Uterus (tissue), 3 donors: ENCODE measurements at regions not wholly inside any gene's neighbourhood (a gene's known extent, or its start where the extent isn't known, plus 50 kb on each side); places are given as distances from the start of the nearest gene placed in this dataset.

Experiments
- DNase-seq, 2 donors: peaks; one replicate each; pipeline ENCODE4 v3.0.0-alpha.2; 2019 to 2020
- H3K27ac ChIP-seq, 2 donors: fragments of 200-600 bp; sonication (generic); 1 replicate in 1 of 2; 2 replicates in 1 of 2; pipeline ENCODE4 v1.5.1; 2016 to 2018
- H3K27me3 ChIP-seq, 2 donors: fragments of 200-600 bp; sonication (generic); one replicate each; pipeline ENCODE4 v1.5.1; 2018 to 2019; ENCODE audit warnings: control low read depth in 1 of 2
- H3K36me3 ChIP-seq, 2 donors: fragments of 200-600 bp; sonication (generic); one replicate each; pipeline ENCODE4 v1.5.1; 2019; ENCODE audit warnings: control low read depth in 1 of 2
- H3K4me1 ChIP-seq, 2 donors: fragments of 200-600 bp; sonication (generic); one replicate each; pipeline ENCODE4 v1.5.1; 2018 to 2019; ENCODE audit warnings: control low read depth in 1 of 2
- H3K4me3 ChIP-seq, 2 donors: fragments of 200-600 bp; sonication (generic); 1 replicate in 1 of 2; 2 replicates in 1 of 2; pipeline ENCODE4 v1.5.1; 2018 to 2019; ENCODE audit warnings: mild to moderate bottlenecking in 1 of 2
- H3K9me3 ChIP-seq, 2 donors: fragments of 200-600 bp; sonication (generic); one replicate each; pipeline ENCODE4 v1.5.1; 2019; ENCODE audit warnings: control low read depth in 1 of 2
- POLR2A ChIP-seq, 2 donors: fragments of 450-650 bp; IDR thresholded peaks; one replicate each; pipeline ENCODE4 v1.6.1; 2016; ENCODE audit warnings: antibody characterized with exemption in 2 of 2, mild to moderate bottlenecking in 1 of 2, moderate library complexity in 1 of 2
- intact Hi-C: fragments of 100-400 bp; cut with DNase I; formaldehyde crosslinking; loops from one replicate; pipeline ENCODE4 v1.15.1; 2023; ENCODE audit warnings: low total_unique reads
- TF ChIP-seq, protein P1 (sequence below), 4 experiments: fragments of 200-600 bp in 2 of 4; fragments of 450-650 bp in 2 of 4; sonication (generic) in 2 of 4; IDR thresholded peaks; one replicate each; pipeline ENCODE4 v1.5.1; 2016 to 2019; ENCODE audit warnings: antibody characterized with exemption in 4 of 4, mild to moderate bottlenecking in 2 of 4, moderate library complexity in 1 of 4
- donor health status: DM: yes; HTN: yes; CAD: no.

DNA sequence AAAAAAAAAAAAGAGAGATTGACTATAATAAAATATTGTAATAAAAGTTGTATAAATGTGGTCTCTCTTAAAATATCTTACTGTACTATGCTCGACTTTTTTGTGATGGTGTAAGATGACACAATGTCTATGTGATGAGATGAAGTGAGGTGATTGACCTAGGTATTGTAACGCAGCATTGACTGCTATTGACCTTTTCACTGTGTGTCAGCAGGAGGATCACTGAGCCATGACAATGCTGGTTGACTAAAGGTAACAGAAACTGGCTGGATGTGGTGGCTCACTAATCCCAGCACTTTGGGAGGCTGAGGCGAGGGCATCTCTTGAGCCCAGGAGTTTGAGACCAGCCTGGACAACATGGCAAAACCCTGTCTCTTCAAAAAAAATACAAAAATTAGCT is 78.6 kb upstream of the MYO10 start:
- H3K36me3 ChIP-seq, result no peaks in the 10 kb centered on the region
- H3K27me3 ChIP-seq, result no peaks in the 10 kb centered on the region
- no peak overlapping the region for H3K27ac ChIP-seq
- intact Hi-C loops, result no loop called here
- no peaks in the 10 kb centered on the region for H3K9me3 ChIP-seq
- H3K4me1 ChIP-seq, result no peaks in the 10 kb centered on the region
- TF ChIP-seq, protein P1, sequence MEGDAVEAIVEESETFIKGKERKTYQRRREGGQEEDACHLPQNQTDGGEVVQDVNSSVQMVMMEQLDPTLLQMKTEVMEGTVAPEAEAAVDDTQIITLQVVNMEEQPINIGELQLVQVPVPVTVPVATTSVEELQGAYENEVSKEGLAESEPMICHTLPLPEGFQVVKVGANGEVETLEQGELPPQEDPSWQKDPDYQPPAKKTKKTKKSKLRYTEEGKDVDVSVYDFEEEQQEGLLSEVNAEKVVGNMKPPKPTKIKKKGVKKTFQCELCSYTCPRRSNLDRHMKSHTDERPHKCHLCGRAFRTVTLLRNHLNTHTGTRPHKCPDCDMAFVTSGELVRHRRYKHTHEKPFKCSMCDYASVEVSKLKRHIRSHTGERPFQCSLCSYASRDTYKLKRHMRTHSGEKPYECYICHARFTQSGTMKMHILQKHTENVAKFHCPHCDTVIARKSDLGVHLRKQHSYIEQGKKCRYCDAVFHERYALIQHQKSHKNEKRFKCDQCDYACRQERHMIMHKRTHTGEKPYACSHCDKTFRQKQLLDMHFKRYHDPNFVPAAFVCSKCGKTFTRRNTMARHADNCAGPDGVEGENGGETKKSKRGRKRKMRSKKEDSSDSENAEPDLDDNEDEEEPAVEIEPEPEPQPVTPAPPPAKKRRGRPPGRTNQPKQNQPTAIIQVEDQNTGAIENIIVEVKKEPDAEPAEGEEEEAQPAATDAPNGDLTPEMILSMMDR (IDR thresholded peaks at IDR 0.05), result no peak
- no peak for TF ChIP-seq POLR2A (IDR thresholded peaks at IDR 0.05)
- DNase-seq, result no peak
- no peak overlapping the region for H3K4me3 ChIP-seq

DNA sequence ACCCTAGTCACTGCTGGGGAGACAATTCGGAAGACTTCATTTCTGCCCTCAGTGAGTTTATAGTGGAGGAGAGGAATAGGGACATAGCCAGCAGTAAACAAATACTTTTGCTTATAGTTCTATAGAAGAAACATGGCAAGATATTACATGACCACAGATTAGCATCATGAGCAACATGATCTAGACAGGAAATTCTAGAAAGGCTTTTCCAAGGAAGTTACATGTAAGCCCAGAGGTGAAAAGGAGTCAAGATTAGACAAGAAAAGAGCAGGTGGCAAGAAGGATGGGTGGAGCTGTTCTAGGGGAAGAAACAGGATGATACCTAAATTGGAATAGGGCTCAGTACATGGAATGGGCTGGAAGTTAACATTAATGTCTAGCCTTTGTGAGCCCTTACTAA is 82.8 kb upstream of the MYO10 start:
- no peaks in the 10 kb centered on the region for H3K9me3 ChIP-seq
- H3K36me3 ChIP-seq, result no peaks in the 10 kb centered on the region
- DNase-seq, result no peak
- H3K27me3 ChIP-seq, result no peaks in the 10 kb centered on the region
- H3K4me1 ChIP-seq, result no peaks in the 10 kb centered on the region
- no peak overlapping the region for H3K4me3 ChIP-seq
- TF ChIP-seq, protein P1 (IDR thresholded peaks at IDR 0.05), result no peak
- no peak overlapping the region for H3K27ac ChIP-seq
- intact Hi-C loops, result no loop called here

- no peak overlapping the region for H3K27ac ChIP-seq
- DNase-seq, result no peak
- no peak overlapping the region for H3K4me3 ChIP-seq
- no peaks in the 10 kb centered on the region for H3K9me3 ChIP-seq
- H3K27me3 ChIP-seq, result no peaks in the 10 kb centered on the region
- no peaks in the 10 kb centered on the region for H3K36me3 ChIP-seq
- TF ChIP-seq, protein P1 (IDR thresholded peaks at IDR 0.05), result no peak
- TF ChIP-seq POLR2A (IDR thresholded peaks at IDR 0.05), result no peak
- intact Hi-C loops, result no loop called here
- no peaks in the 10 kb centered on the region for H3K4me1 ChIP-seq
These were observed 83.2 kb upstream of the MYO10 start for GRCh38 chr5:17019324-17019723.

DNA sequence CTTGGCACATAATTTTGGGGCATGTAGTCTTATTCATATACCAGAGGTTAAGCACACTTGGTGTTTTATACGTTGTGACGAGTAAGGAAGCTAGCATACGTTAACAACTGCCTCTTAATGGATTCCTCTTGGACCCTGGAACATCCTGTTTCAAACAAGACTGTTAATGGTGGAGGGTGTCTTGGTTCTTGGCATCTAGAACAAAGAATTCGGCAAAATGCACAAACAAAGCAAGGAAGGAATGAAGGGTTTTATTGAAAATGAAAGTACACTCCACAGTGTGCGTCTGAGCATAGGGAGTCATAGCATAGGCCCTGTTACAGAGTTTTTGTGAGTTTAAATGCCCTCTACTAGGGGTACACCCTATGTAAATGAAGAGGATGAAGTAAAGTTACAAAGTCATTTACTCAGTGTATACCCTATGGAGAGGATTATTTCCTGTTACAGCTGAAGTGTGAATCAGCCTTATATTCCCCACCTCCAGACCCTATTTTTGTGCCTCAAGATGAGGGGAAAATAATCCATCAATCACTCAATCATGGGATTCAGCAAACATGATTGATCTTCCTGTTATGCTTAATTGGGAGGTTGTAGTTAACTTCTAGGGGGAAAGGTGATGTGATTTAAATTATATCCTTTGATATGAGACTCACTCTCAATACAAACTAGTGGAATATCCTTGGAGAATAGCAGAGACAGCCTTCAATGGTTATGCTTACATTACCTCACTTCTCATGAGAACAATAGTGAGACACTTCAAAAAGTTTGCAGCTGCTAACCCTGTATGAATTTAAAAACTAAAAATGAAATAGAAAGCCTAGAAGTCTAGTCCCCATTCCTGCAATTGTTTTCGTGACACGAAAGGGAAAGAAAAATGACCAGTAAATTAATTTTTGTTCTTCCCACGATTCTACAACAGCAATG is 84.9 kb upstream of the MYO10 start:
- DNase-seq, result no peak
- no peaks in the 10 kb centered on the region for H3K9me3 ChIP-seq
- H3K27me3 ChIP-seq, result no peaks in the 10 kb centered on the region
- TF ChIP-seq, protein P1 (IDR thresholded peaks at IDR 0.05), result no peak
- TF ChIP-seq POLR2A (IDR thresholded peaks at IDR 0.05), result no peak
- H3K4me1 ChIP-seq, result no peaks in the 10 kb centered on the region
- intact Hi-C loops, result no loop called here
- H3K4me3 ChIP-seq, result no peak overlapping the region
- peak overlapping the region in 1 of 2 donors; percentile 43 for H3K27ac ChIP-seq
- H3K36me3 ChIP-seq, result no peaks in the 10 kb centered on the region

GRCh38 chr5:17021602-17021932 is 85.5 kb upstream of the MYO10 start:
- H3K36me3 ChIP-seq, result no peaks in the 10 kb centered on the region
- intact Hi-C loops, result no loop called here
- no peaks in the 10 kb centered on the region for H3K9me3 ChIP-seq
- no peaks in the 10 kb centered on the region for H3K4me1 ChIP-seq
- no peaks in the 10 kb centered on the region for H3K27me3 ChIP-seq
- DNase-seq, result no peak
- peak overlapping the region in 1 of 2 donors; percentile 18 for H3K27ac ChIP-seq
- TF ChIP-seq POLR2A (IDR thresholded peaks at IDR 0.05), result no peak
- TF ChIP-seq, protein P1 (IDR thresholded peaks at IDR 0.05), result no peak
- H3K4me3 ChIP-seq, result no peak overlapping the region
